HG03139 (cell line): ENCODE measurements at regions not wholly inside any gene's neighbourhood (a gene's known extent, or its start where the extent isn't known, plus 50 kb on each side); places are given as distances from the start of the nearest gene placed in this dataset.
"Not testable (repeated sequence)": the region's sequence is repeated elsewhere in the genome, so short reads cannot be mapped to it uniquely, and the experiment has no call there.

Experiments
- ATAC-seq: cut with Tn5 transposase; IDR thresholded peaks from one replicate; pipeline ENCODE4 v1.9.1; 2021; ENCODE audit not compliant: unreplicated experiment

GRCh38 chr9:21688108-21689102 is 114.0 kb upstream of the MTAP start:
- no peak for ATAC-seq

- no peak for ATAC-seq
Observed at GRCh38 chr9:21689854-21690253, 112.6 kb upstream of the MTAP start.

- ATAC-seq = no peak
Observed at GRCh38 chr9:21690561-21690960, 111.9 kb upstream of the MTAP start.

GRCh38 chr9:21692390-21692789 is 110.0 kb upstream of the MTAP start:
- ATAC-seq = no peak

GRCh38 chr9:21694424-21694823 is 108.0 kb upstream of the MTAP start:
- ATAC-seq = no peak

GRCh38 chr9:21695443-21695842 is 107.0 kb upstream of the MTAP start:
- no peak for ATAC-seq

- ATAC-seq = no peak
Observed at GRCh38 chr9:21695874-21696341, 106.5 kb upstream of the MTAP start.

GRCh38 chr9:21696411-21696871 is 106.0 kb upstream of the MTAP start:
- ATAC-seq = no peak

- no peak for ATAC-seq
Observed at GRCh38 chr9:21708260-21708711, 94.2 kb upstream of the MTAP start.

GRCh38 chr9:21708856-21709255 is 93.6 kb upstream of the MTAP start:
- ATAC-seq = no peak

GRCh38 chr9:21709464-21710058 is 92.9 kb upstream of the MTAP start:
- ATAC-seq = peak; percentile 76

- ATAC-seq = no peak
Observed at GRCh38 chr9:21710548-21711191, 91.8 kb upstream of the MTAP start.

- no peak for ATAC-seq
Observed at GRCh38 chr9:21711504-21711903, 90.9 kb upstream of the MTAP start.

GRCh38 chr9:21715408-21715807 is 87.0 kb upstream of the MTAP start:
- ATAC-seq = no peak

- no peak for ATAC-seq
Observed at GRCh38 chr9:21720758-21721157, 81.7 kb upstream of the MTAP start.

GRCh38 chr9:21727411-21727810 is 75.0 kb upstream of the MTAP start:
- ATAC-seq = not testable (repeated sequence)

- ATAC-seq = no peak
Observed at GRCh38 chr9:21728781-21729180, 73.7 kb upstream of the MTAP start.

- ATAC-seq = no peak
Observed at GRCh38 chr9:21729648-21730047, 72.8 kb upstream of the MTAP start.

GRCh38 chr9:21730899-21731298 is 71.5 kb upstream of the MTAP start:
- no peak for ATAC-seq

GRCh38 chr9:21741151-21741550 is 61.3 kb upstream of the MTAP start:
- ATAC-seq = no peak

- no peak for ATAC-seq
Observed at GRCh38 chr9:21744320-21744719, 58.1 kb upstream of the MTAP start.
